Activated CD4-positive, alpha-beta T cell treated with anti-CD3 and anti-CD28 coated beads for 4 hours (primary cell): ENCODE measurements at regions not wholly inside any gene's neighbourhood (a gene's known extent, or its start where the extent isn't known, plus 50 kb on each side); places are given as distances from the start of the nearest gene placed in this dataset.
"Not testable (repeated sequence)": the region's sequence is repeated elsewhere in the genome, so short reads cannot be mapped to it uniquely, and the experiment has no call there.

Source experiments
- DNase-seq, 2 donors: peaks; one replicate each; pipeline ENCODE4 v3.0.0-alpha.2; 2020

DNA sequence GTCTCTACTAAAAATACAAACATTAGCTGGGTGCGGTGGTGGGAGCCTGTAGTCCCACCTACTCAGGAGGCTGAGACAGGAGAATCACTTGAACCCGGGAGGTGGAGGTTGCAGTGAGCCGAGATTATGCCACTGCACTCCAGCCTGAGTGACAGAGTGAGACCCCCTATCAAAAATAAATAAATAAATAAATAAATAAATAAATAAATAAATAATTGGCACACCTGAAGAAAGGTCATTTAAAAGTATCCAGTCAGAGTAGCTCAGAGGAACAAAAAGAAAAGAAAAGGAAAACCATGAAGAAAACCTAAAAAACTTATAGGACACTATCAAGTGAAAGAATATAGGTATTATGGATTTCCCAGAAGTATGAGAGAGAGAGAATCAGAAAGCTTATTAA, 330.1 kb upstream of the AR start:
- not testable (repeated sequence) for DNase-seq

DNA sequence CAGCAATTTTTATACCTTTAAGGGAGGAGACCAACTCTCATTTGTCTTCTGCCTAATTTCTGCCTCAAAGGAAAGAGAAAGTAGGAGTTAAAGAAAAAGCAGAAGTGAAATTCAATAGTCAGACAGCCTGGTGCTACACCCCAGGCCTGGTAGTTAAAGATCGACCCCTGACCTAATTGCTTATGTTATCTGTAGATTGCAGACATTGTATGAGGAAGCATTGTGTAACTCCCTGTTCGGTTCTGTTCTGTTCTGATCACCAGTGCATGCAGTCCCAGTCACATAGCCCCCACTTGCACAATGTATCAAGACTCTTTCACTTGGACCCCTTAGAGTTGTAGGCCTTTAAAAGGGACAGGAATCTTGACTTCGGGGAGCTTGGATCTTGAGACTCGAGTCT, 335.9 kb upstream of the AR start:
- no peak for DNase-seq

DNA sequence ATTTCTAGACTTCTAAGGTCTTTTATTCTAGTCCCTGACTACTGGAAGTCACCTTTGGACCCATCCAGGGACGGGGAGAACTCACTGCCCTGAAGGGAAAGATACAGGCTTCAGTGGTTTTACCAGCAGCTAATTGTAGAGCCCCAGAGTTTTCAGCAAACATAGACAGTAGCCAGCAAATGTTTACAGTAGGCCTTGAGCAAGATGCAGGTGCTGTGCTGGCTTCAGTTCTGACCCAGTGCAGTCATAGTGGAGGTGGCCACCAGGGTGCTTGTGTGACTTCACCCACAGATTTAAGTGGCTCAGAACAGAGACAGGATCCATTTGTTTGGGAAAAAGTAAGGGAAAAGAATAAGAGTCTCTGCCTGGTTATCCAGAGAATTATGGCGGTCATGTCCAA, 384.4 kb upstream of the AR start:
- no peak for DNase-seq

DNA sequence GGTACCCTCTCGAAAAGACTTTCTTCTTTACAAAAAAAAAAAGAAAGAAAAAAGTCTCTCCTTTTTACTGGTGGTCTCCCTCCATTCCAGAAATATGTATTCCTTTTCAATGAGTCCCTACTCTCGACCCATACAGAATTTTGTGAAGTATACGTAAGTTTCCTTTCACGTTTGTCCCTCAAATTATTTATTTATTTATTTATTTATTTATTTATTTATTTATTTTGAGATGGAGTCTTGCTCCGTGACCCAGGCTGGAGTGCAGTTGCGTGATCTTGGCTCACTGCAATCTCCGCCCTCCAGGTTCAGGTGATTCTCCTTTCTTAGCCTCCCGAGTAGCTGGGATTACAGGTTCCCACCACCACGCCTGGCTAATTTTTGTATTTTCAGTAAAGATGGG, 429.2 kb upstream of the AR start:
- DNase-seq = no peak

DNA sequence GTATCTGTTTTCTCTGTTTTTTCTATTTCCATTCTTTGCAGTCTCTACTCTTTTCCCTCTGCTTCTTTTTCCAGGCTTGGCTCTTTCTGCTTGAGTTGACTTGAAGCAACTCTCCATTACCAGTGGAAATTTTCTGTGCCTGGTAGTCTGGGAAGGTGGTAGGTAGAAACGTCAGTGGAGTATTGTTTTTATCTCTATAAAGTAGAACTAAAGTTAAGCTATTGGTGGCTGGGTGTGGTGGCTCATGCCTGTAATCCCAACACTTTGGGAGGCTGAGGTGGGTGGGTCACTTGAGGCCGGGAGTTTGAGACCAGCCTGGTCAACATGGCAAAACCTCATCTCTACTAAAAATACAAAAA, 438.1 kb upstream of the AR start:
- no peak for DNase-seq

DNA sequence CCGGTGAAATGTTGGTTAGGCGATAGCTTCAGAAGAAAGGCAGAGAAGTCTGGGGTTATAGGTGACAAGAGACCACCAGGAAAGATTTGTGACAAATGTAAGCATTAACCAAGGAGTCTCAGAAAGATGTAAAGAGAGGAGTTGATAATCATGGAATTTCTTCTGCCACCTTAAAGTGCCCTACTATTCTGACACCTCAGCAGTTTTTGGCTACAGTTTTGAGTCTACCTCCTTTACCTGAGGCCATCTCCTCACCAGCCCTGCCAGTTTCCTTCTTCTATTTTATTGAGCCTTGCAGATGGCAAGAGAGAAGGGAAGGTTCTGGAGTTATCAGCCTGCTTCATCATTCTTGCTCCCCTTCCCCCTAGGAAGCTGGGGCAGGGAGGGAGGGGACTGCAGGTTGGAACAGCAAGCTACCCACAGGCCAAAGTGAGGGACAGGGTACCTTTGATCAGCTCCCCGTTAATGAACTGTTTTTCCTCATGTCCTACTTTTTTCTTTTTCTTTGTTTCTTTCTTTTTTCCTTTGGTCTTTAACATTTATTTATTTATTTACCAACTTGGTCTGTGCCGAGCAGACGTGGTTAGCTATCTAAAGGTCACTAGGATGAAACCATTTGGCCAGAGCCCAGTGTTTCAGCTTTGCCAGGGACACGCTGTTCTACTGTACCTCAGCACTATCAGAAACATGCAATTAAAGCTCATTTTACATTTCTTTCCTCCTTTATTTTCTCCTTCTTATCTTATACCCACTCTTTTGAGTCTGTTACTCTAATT, 438.7 kb upstream of the AR start:
- DNase-seq = no peak

DNA sequence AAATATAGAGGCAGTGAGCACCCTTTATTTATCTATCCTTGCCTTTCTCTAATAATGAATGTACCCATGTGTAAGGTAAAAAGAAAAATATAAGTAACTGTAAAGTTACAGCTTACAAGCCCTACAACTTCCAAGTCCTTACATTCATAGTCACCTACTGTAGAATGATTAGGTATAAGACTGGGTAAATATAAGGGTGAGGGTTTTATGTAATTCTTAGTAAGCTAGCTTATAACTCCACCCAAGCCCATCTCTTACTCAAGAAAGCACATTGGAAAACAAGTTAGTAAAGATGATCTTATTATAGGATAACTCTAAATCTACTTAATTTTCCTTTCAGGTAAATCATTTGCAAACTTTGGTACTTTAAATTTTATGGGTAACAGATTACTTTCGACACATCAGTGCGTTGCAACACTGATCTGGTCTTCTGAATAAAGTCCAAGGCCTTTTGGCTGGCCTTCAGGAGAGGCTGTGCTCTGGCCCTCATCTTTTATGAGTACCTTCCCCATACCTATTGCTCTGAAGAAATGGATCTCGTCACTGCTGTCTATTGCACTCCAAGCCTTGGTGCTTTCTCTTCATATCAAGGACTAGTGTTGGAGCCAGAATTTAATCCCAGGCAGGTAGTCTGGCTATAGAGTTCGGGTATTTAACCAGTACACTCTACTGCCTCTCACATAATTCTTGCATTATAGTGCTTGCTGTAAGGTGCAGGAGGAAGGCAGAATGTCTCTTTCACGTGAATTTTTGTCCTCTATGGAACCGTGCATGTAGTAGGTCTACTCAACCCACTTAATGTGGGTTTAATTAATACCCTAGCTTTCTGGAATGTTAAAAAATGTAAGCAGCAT, 443.6 kb upstream of the AR start:
- DNase-seq = no peak

DNA sequence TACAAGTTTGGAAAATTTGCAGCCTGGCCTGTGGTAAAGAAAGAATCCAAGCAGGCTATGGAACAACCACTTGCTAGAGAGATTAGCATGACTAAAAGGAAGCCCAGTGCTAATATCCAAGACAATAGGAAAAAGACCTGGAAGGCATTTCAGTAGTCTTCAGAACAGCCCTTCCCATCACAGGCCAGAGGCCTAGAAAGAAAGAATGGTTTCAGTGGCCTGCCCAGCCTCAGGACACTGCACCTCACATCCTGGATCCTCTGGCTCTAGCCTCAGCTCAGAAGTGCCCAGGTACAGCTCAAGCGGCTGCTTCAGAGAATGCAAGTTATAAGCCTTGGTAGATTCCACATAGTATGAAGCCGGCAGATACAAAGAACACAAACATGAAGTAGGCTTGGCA, 449.8 kb upstream of the AR start:
- DNase-seq = no peak

DNA sequence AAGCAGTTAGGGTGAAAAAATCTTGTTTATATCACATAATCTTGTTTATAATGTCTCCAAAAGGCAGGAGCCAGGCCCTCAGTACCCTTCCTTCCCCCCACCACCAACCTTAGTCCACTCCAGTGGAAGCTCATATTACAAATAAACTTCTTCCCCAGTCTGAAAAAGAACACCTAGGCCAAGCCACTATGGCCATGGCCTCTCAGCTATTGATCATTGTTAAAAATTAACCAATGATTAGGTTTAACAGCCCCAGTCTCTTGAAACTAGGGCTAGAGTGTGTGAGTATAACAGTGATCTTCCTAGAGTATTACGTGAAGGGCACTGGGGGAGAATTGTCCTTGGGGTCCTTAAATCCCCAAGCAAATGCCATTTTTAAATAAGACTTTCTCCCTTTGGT, 411.9 kb upstream of the EDA2R start:
- no peak for DNase-seq

DNA sequence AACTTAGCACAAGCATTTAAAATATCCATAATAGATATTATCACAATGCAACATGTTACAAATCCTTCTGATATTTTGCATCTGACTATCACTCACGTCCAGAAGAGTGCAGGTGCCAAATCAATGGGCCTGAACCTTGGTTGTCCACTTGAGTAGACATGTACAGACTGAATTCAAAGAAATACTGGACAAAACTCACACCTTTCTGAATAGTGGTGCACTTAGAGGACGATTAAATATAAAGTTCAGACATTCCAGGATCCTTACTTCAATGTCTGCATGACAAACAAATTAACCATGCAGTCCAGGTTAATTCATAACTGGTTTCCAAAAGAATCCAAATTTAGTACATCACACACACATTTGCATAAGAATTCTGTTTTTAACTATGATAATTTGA, 406.0 kb upstream of the EDA2R start:
- DNase-seq = no peak

DNA sequence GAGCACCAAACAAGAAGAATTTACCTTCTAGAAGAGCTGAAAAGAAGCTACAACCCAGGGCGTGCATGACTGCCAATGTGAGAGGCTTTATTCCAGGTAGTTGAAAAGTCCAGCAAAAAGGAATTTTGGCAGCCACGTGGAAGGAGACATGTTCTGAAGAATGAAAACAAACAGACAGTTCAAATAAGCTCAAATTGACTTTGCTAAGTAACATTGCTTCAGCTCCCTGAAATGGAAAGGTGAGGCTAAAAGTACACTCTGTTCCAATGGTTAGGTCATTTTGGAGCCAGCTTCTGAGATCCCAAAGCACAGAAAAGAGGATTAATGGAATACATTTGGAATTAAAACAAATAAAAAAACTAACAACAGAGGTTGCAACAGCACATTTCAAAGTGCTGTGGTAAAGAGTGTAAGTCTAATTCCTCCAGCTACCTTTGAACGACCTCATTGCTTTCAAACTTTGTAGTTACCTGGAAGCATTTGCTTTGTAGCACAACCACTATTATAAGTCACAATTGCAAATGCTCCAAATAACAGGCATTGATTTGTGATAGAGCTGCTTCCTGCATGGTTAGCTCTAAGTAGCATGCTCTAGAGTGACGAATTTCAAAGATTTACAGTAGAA, 405.3 kb upstream of the EDA2R start:
- no peak for DNase-seq

DNA sequence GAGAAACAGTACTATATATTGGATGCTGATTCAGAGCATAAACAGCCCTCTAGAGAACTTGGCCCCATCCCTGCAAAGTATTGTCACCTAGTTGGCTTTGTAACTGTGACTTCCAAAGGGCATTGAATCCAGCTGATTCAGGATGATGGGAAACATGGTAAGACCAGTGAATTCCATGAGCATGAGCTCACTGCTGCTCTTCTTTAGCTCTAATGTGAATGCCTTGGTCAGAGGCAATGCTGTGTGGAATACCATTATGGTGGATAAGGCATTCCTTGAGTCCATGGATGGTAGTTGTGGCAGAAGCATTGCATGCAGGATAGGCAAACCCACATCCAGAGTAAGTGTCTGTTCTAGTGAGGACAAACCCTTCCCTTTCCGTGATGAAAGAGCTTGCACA, 365.6 kb upstream of the EDA2R start:
- no peak for DNase-seq

DNA sequence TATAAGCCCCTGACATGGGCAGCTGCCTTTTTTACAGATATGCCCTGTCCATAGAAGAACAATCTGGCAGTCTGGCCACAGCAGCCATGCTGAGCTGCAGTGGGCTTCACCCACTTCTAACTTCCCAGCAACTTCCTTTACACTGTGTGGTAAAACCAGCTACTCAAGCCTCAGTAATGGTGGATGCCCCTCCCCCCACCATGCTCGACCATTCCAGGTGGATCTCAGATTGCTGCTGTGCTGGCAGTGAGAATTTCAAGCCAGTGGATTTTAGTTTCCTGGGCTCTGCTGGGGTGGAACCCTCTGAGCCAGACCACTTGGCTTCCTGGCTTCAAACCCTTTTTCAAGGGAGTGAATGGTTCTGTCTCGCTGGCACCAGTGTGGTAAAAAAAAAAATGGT, 355.9 kb upstream of the EDA2R start:
- no peak for DNase-seq

DNA sequence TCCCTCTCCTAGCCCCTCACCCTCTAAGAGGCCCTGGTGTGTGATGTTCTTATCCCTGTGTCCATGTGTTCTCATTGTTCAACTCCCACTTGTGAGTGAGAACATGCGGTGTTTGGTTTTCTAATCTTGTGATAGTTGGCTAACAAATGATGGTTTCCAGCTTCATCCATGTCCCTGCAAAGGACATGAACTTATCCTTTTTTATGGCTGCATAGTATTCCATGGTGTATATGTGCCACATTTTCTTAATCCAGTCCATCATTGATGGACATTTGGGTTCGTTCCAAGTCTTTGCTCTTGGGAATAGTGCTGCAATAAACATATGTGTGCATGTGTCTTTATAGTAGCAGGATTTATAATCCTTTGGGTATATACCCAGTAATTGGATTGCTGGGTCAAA, 353.2 kb upstream of the EDA2R start:
- not testable (repeated sequence) for DNase-seq

DNA sequence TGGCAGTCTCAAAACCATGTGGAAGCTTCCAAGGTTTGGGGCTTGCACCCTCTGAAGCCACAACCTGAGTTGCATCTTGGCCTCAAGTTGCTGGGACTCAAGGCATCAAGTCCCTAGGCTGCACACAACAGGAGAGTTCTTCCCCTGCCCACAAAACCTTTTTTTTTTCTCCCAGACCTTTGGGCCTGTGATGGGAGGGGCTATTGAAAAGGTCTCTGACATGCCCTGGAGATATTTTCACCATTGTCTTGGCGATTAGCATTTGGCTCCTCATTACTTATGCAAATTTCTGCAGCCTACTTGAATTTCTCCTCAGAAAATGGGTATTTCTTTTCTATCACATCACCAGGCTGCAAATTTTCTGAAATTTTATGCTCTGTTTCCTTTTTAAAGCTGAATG, 349.5 kb upstream of the EDA2R start:
- DNase-seq = no peak

DNA sequence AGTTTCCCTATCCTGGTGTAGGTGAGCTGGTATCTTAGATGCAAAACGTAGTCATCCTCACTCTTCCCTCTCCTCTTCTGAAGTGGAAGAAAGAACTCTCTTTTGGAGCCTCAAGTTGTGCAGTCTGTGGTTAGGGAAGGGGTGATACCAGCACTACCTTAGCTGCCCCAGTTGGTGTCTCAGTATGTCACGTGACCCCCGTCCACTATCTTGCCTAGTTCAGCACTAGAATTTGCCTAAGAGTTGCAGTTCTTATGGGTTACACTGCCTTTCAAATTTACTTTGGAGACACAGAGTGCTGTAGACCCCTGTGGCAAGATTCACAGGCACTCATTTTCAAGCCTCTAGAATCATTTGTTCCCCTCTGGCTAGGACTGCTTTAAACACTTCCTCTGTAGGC, 322.8 kb upstream of the EDA2R start:
- DNase-seq = no peak

DNA sequence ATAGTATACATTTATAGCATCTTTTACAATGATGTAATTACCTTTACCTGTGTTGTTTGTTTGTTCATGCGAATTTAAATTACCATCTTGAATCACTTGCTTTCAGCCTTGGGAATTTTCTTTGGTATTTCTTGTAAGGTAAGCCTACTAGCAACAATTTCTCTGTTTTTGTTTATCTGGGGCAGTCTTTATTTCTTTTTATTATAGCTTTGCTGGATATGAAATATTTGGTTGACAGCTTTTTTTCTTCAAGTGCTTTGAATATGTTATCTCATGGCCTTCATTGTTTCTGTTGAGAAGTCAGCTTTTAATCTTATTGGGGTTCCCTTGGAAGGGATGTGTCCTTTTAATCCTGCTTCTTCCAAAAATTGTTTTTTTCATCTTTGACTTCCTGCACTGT, 292.8 kb upstream of the EDA2R start:
- no peak for DNase-seq

DNA sequence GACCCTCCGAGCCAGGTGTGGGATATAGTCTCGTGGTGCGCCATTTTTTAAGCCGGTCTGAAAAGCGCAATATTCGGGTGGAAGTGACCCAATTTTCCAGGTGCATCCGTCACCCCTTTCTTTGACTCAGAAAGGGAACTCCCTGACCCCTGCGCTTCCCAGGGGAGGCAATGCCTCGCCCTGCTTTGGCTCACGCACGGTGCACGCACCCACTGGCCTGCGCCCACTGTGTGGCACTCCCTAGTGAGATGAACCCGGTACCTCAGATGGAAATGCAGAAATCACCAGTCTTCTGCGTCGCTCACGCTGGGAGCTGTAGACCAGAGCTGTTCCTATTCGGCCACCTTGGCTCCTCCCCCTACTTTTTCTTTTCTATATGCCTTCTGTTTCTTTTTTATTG, 291.6 kb upstream of the EDA2R start:
- not testable (repeated sequence) for DNase-seq

DNA sequence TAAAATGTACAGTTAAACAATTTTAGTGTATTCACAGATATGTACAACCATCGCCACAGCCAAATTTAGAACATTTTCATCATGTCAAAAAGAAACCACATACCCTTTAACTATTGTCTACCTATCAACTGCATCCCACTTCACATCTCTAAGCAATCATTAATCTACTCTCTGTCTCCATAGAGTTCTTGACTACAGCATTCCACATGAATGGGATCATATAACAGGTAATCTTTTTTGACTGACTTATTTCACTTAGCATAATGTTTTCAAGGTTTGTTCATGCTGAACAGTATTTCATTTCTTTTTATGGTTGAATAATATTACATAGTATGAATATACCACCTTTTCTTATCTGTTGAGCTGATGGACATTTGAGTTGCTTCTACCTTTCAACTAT, 281.4 kb upstream of the EDA2R start:
- no peak for DNase-seq

DNA sequence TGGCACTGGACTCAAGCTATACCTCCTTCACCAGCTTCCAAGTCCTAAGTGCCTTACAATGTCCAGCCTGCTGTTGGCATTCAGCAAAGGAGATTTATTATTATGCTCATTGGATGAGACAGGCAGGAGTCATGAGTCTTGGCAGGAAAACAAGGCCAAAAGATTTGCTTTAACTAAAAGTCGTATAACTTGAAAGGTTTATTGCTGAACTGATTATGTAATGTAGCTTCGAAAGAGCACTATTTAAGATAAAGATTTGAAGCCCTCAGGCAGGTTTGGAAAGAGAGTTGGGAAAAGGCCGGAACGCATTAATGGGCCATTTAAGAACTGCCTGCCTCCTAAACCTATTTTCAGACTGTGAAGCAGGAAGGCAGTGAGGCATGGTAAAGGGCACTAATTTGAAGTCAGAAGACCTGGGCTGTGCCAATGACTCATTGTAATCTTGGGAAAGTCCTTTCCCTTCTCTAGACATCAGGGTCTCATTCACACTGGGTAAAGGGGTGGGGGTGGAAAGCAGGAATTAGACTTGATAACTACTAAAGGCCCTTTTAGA, 280.5 kb upstream of the EDA2R start:
- DNase-seq = no peak

DNA sequence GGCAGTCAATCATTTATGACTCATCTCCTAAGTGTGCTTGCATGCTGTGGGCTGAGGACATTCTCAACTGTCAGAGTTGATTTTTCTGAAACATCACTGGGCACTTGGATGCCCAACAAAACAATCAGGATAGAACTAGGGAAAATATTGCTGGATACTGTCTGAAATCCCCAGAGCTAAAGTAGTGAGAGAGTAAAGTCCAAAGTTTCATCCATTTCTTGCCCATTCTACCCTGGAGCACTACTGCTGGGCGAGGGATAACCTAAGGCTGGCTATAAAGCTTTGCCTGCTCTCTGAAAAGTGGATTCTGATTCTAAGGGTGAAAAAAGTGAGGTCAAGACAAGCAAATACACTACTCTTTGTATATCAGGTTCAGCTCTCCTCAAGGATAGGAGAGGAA, 279.6 kb upstream of the EDA2R start:
- DNase-seq = no peak

DNA sequence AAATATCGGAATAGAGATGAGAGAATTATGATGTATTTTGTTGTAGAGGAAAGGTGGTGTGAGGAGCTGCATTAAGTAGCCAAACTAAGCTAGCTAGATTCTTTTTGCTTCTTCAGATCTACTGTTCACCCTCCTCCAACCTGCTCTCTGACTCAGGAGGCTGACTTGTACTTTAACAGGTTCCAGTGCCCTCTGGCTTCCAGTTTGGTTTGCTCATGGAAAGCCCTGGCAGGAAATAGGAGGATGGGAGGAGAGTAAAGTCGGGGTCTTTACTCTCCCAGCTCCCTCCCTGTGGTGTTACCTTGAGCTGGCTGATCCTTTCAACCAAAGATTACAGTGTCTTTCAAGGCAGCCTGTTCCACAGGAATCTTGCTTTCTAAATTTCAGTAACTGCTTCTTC, 277.0 kb upstream of the EDA2R start:
- DNase-seq = no peak

DNA sequence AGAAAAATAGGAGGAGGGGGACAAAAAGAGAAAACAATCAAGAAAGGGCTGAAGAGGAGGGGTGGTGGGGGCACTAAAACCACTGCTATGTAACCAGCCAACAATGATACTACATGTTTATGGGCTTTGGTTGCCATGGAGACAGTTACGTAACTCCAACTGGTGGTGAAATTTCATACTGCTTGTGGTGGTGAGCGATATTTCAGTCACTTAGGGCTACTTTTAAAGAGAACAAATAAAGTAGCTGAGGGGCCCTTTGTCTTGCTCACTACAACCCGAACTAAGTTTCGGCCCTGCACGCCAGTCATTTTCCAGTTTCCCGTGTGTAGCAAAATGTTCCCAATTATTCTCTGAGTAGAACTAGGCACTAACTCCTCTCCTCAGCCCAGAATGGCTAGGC, 275.2 kb upstream of the EDA2R start:
- DNase-seq = no peak

DNA sequence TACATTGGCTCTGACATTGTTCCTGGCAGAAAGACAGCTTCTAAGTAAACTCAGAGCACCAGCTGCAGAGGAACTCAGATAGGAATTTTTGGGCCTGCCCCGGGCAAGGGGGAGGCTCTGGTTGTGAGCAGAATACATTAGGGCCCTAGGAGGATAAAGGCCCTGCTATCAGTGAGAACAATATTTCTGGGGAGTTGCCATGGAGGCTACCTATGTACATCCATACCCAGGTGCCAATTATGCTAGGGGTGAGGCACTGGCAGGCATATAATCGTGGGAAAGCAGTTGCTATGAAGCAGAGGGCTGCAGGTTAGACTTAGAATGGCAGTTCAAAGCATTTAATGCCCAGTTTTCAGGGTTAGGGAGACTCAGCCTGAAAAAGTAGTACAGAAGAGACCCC, 273.5 kb upstream of the EDA2R start:
- DNase-seq = no peak
